SK-N-SH (cell line): ENCODE measurements at regions not wholly inside any gene's neighbourhood (a gene's known extent, or its start where the extent isn't known, plus 50 kb on each side); places are given as distances from the start of the nearest gene placed in this dataset.

Source experiments
- CTCF ChIP-seq: fragments of 200-600 bp; sonication (generic); IDR thresholded peaks from 2 replicates; pipeline ENCODE4 v1.6.1; 2017; ENCODE audit warnings: antibody characterized with exemption, mild to moderate bottlenecking, moderate library complexity
- EZH2phosphoT487 ChIP-seq: fragments of 200-600 bp; sonication (generic); IDR thresholded peaks from 2 replicates; pipeline ENCODE4 v1.6.1; 2017; ENCODE audit warnings: low read depth, mixed run types, mild to moderate bottlenecking, antibody characterized with exemption, moderate library complexity, borderline replicate concordance
- REST ChIP-seq: IDR thresholded peaks from 2 replicates; pipeline ENCODE4 v1.6.1; 2012; ENCODE audit warnings: mild to moderate bottlenecking, low read depth, low read length, moderate library complexity
- USF1 ChIP-seq: IDR thresholded peaks from 2 replicates; pipeline ENCODE4 v1.4.0; 2012; ENCODE audit warnings: low read depth, borderline replicate concordance

GRCh38 chr5:129241755-129242154, 147.2 kb downstream of the ISOC1 start:
- TF ChIP-seq USF1, result no peak
- TF ChIP-seq REST, result no peak
- no peak for TF ChIP-seq EZH2phosphoT487
- no peak for TF ChIP-seq CTCF
